D721Med (cell line): ENCODE measurements at regions not wholly inside any gene's neighbourhood (a gene's known extent, or its start where the extent isn't known, plus 50 kb on each side); places are given as distances from the start of the nearest gene placed in this dataset.
"Not testable (repeated sequence)": the region's sequence is repeated elsewhere in the genome, so short reads cannot be mapped to it uniquely, and the experiment has no call there.

Experiments used
- DNase-seq: peaks from one replicate; pipeline ENCODE4 v3.0.0; 2011; ENCODE audit warnings: low spot score; ENCODE audit not compliant: insufficient read length
- FAIRE-seq: peaks from 2 replicates; lab custom pipeline; 2011; peaks lifted over from hg19 to GRCh38; lab: Jason Lieb, UNC
- CTCF ChIP-seq: IDR thresholded peaks from 2 replicates; pipeline ENCODE4 v1.5.1; 2012; ENCODE audit warnings: mild to moderate bottlenecking, control low read depth; ENCODE audit not compliant: insufficient read depth; ENCODE audit errors: missing control alignments

GRCh38 chr11:69220561-69221051, 64.9 kb downstream of the SMIM38 start:
- DNase-seq, result no peak
- TF ChIP-seq CTCF, result no peak
- no peak for FAIRE-seq

- DNase-seq (no peak), FAIRE-seq (no peak)
- no peak for TF ChIP-seq CTCF
These were observed 65.4 kb downstream of the SMIM38 start for GRCh38 chr11:69221086-69221485.

GRCh38 chr11:69221636-69222035, 65.9 kb downstream of the SMIM38 start:
- FAIRE-seq, result not testable (repeated sequence)

GRCh38 chr11:69227271-69227670, 66.7 kb upstream of the MYEOV start:
- TF ChIP-seq CTCF, result no peak
- FAIRE-seq, result no peak

More at GRCh38 chr11:69221636-69222035, 65.9 kb downstream of the SMIM38 start:
- not testable (repeated sequence) for DNase-seq

GRCh38 chr11:69229511-69229910, 64.4 kb upstream of the MYEOV start:
- FAIRE-seq (no peak), DNase-seq (no peak)
- TF ChIP-seq CTCF, result no peak

More at GRCh38 chr11:69227271-69227670, 66.7 kb upstream of the MYEOV start:
- DNase-seq, result no peak

GRCh38 chr11:69230856-69231425, 63.0 kb upstream of the MYEOV start:
- no peak for DNase-seq
- no peak for FAIRE-seq
- TF ChIP-seq CTCF, result no peak

GRCh38 chr11:69231466-69232018, 62.4 kb upstream of the MYEOV start:
- FAIRE-seq, result no peak
- TF ChIP-seq CTCF, result no peak
- DNase-seq, result no peak
